GM21737 (cell line): ENCODE measurements at regions not wholly inside any gene's neighbourhood (a gene's known extent, or its start where the extent isn't known, plus 50 kb on each side); places are given as distances from the start of the nearest gene placed in this dataset.
"Not testable (repeated sequence)": the region's sequence is repeated elsewhere in the genome, so short reads cannot be mapped to it uniquely, and the experiment has no call there.

Source experiments
- ATAC-seq: cut with Tn5 transposase; IDR thresholded peaks from one replicate; pipeline ENCODE4 v1.9.1; 2021; ENCODE audit warnings: mild to moderate bottlenecking, moderate library complexity; ENCODE audit not compliant: unreplicated experiment

DNA sequence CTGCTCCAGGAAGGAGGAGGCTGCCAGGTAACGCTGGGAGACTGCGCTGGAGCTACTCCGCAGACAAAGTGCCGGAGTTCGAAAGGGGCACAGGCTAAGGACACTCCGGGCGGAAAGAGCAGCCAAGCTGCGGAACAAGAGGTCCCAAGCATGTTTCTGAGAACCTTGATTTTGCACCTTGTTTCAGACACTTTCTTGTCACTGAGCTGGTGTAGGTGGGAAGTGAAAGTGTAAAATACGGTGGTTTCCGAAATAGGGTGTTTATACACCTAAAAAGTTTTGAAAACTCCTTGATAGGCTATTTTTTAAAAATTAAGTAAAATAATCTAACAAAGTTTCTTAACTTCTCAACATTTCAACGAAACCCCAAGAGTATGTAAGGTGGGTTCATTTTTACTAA, 278.2 kb downstream of the ANAPC1 start:
- ATAC-seq = not testable (repeated sequence)

DNA sequence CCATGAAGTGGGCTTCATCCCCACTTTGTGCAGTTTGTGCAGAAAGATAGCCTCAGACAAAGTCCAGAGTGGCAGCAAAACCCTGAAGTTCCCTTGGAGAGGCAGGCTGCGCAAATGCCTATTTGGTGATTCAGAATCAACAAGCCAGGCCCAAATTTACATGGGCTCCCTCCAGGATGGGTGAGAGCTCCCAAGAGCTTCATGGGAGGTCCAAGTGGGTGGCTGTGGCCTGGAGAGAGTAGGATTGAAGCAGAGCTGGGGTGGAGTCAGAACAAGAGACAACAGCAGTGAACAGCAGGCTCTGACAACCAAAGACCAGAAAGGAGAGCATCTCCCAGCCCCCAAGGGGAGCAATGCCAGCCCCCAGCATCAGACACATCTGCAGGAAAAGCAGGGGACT, 277.4 kb downstream of the ANAPC1 start:
- ATAC-seq = not testable (repeated sequence)

DNA sequence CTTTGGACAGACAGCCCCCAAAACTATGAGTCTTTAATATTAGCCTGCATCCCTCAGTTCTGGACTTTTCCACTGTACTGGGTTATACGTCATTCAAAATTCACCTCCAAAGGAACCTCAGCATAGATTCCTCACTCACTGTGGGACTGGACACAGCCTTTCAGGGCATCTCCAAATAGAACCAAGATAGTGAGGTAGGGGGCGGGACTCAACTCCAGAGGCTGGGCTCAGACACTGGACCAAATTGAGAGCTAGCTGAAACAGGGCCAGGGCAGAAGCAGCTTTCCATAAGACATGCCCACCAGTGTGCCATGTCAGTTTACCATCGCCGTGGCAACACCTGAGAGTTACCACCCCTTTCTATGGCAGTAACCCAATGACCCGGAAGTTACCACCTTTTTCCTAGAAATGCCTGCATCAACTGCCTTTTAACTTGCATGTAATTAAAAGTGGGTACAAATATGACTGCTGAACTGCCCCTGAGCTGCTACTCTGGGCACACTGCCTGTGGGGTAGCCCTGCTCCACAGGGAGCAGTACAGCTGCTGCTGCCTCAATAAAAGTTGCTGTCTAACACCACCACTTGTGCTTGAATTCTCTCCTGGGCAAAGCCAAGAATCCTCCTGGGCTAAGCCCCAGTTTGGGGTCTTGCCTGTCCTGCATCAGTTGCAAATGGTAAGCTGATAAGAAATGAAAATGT, 274.7 kb downstream of the ANAPC1 start:
- ATAC-seq = not testable (repeated sequence)

DNA sequence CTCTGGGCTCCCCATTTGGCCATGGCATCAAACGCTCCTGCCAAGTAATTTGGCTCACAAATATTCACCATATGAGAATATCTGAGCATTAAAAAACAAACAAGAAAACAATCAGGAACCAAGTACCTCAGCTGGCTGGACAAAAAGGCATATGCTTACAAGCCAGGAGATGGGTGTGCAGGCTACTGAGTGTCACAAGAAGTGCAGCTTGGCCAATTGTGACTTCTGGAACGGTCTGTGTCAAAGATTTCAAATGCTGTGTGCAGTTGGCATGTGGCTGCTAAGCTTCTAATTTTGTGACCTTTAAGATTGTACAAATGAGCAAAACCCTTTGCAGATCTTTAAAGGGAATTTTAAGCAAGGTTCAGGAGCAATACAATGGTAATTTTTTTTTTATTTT, 274.0 kb downstream of the ANAPC1 start:
- ATAC-seq = not testable (repeated sequence)

GRCh38 chr2:111616651-111617218, 267.3 kb downstream of the ANAPC1 start:
- no peak for ATAC-seq

DNA sequence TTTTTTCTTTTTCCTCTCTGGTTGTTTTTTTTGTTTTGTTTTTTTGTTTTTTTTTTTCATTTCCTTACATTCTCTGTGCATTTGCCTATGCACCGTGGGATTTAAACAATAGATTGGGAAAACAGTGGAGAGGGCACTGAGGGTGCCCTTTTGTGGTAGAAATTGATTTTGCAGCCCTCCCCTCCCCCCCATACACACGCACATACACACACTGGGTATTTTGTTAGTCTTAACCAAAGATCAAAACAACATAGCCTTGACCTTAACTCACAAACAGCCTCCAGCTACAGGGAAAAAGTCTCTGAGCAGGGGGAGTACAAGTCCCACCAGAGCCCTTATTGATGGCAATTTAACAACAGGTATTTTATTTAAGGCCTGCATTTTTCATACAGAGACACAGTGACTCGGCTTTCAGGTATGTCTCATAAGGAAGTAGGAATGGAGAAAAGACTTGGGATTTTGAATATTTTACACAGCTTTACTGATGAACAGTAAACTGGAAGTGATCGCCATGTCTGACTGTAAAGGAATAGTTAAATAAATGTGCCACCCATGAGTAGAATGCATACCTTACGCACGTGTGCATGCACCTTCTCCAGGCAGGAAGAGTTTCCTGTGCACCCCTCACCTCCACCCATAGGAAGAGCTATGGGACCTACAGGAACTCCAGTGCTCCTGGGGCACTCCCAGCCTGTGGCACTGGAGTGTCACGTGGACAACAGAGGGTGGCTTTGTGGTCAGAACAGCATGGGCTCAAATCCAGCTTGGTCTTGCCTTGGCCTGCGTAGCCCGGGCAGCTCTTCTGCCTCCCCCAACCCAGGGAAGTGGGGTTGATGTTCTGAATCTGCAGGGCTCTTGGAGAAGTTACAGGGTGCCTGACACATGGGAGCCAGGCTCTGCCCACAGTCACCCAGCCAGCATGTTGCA, 266.4 kb downstream of the ANAPC1 start:
- ATAC-seq = no peak

DNA sequence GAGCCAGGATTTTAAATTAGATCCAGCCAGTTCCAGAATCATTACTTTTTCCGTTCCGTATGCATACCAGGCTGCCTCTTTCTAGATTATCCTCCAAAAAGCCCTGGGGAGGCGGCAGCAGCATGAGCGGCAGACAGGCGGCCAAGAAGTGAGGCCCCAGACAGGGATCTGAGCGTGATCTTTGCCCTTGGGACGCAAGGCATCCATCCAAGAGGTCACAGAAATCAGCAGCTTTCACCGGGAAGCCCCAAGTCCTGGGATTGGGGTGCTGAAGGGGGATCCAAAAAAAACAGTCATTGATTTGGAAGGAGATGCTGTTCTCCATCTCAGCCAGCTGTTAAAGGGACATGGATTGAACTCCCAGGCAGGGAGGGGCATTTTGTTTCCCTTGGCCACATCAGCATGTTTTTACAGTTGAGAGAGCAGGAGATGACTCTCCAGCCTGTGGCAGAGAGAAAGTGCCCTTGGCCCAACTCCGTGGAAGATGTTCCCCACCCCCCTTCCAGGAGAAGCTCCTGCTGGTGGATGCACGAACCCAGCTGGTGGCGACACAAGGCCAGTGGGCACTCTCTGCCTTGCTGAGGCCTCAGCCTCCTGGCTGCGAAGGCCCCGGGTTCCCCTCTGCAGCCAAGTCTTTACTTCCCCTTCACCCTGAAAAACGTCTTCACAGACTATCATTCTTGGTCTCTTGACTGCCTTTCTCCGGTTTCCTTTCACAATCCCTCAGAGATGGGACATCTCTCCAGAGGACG, 265.6 kb downstream of the ANAPC1 start:
- no peak for ATAC-seq

GRCh38 chr2:111618978-111619902, 264.8 kb downstream of the ANAPC1 start:
- ATAC-seq = no peak

- no peak for ATAC-seq
Measured at GRCh38 chr2:111620281-111620680, 263.7 kb downstream of the ANAPC1 start.

DNA sequence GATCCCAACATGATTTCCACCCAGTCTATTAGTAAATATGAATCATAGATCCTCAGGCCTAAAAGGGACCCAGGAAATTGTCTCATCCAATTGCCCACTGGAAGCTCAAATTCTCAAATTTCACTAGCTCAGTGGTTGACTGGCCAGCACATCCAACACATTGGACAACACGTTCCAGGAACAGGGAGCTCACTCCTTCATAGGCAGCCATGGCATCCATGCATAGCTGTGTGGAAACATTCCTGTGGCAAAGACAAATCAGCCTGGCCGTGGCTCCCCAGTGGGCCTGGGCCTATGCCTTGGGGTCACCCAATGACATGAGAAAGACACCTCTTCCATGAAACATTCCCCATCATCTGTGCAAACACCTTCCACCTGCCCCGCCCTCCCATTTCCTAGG, 261.1 kb downstream of the ANAPC1 start:
- ATAC-seq = no peak

GRCh38 chr2:111623380-111623779, 260.6 kb downstream of the ANAPC1 start:
- ATAC-seq = no peak

DNA sequence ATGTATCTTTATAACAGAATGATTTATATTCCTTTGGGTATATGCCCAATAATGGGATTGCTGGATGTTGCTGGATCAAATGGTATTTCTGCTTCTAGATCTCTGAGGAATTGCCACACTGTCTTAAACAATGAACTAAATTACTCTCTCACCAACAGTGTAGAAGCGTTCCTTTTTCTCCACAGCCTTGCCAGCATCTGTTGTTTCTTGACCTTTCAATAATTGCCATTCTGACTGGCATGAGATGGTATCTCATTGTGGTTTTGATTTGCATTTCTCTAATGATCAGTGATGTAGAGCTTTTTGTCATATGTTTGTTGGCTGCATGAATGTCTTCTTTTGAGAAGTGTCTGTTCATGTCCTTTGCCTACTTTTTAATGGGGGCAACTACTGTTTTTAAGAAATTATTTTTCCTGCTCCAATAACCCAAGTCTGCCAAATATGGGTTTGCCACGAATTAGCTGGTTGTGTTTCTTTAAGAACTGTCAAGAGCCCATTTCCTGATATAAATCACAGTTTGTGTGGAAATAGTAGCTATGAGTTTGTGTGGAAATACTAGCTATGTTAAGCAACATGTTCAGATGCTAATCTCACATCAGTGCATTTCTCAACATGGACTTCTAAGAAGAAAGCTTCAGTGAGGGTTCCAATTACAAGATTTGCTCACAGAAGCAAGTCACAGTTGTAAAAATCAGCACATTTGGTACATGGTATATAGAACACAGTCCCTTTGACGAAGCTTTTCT, 259.4 kb downstream of the ANAPC1 start:
- no peak for ATAC-seq

DNA sequence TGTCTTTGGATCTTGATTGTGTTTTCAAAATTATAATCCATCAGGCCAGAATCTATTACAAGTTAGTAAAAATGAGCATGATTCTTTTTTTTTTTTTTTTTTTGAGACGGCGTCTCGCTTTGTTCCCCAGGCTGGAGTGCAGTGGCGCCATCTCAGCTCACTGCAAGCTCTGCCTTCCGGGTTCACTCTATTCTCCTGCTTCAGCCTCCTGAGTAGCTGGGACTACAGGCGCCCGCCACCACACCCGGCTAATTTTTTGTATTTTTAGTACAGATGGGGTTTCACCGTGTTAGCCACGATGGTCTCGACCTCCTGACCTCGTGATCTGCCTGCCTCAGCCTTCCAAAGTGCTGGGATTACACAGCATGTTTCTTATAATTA, 258.8 kb downstream of the ANAPC1 start:
- ATAC-seq = not testable (repeated sequence)

DNA sequence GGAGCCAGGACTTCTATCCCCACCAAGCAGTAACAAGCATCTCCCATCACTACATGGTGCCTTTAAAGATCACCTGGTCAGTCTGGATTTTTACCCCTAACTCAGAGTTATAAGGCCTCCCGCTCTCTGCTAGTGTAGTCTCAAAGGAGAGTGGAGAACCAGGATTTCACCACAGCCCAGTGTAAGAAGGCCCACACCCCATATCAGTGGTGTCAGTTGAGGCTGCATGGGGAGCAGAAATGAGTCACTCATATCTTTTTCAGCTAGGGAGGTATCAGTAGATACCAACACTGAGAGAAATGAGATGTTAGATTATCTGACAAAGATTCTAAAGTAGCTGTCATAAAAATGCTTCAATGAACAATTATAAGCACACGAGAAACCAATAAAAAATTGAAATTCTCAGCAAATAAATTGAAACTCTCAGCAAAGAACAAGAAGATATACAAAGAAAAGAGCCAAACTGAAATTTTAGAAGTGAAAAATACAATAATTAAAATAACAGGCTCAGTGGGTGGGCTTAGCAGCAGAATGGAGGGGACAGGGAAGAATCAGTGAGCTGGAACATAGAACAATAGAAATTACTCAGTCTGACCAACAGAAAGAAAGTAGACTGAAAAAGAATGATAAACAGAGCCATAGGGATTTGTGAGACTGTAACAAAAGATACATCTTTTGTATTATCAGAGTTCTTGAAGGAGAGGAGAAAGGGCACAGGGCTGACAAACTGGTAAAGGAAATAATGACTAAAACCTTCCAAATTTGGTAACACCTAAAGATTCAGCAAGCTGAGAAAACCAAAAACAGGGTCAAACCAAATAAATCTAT, 257.7 kb downstream of the ANAPC1 start:
- no peak for ATAC-seq

- no peak for ATAC-seq
Measured at GRCh38 chr2:111626865-111627163, 257.2 kb downstream of the ANAPC1 start.

GRCh38 chr2:111627256-111627655, 256.7 kb downstream of the ANAPC1 start:
- no peak for ATAC-seq

- ATAC-seq = no peak
Measured at GRCh38 chr2:111628221-111628620, 255.8 kb downstream of the ANAPC1 start.

DNA sequence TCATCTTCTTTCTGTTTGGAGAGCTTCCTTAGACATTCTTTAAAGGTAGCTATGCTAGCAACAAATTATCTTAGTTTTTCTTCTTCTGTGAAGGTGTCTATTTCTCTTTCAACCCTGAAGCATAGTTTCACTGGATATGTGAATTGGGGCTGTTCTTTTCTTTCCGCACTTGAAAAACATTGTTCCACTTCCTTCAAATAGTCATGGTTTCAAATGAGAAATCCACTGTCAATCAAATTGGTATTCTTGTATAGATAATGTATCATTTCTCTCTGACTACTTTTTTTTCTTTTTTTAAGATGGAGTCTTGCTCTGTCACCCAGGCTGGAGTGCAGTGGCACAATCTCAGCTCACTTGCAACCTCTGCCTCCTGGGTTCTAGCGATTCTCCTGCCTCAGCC, 254.0 kb downstream of the ANAPC1 start:
- no peak for ATAC-seq

- ATAC-seq = no peak
Measured at GRCh38 chr2:111632661-111633060, 251.3 kb downstream of the ANAPC1 start.
